SK-MEL-5 (cell line): ENCODE measurements at regions not wholly inside any gene's neighbourhood (a gene's known extent, or its start where the extent isn't known, plus 50 kb on each side); places are given as distances from the start of the nearest gene placed in this dataset.

ENCODE experiments used
- DNase-seq: peaks from one replicate; pipeline ENCODE4 v3.0.0-alpha.2; 2016; ENCODE audit warnings: low read depth, low spot score
- in situ Hi-C: cut with HindIII; loops from 2 replicates; pipeline ENCODE4 v1.10.0; 2016; ENCODE audit warnings: low sequenced_read_pairs, high pct_unique_total_duplicates, low pct_unique_long_range_greater_than_20kb

DNA sequence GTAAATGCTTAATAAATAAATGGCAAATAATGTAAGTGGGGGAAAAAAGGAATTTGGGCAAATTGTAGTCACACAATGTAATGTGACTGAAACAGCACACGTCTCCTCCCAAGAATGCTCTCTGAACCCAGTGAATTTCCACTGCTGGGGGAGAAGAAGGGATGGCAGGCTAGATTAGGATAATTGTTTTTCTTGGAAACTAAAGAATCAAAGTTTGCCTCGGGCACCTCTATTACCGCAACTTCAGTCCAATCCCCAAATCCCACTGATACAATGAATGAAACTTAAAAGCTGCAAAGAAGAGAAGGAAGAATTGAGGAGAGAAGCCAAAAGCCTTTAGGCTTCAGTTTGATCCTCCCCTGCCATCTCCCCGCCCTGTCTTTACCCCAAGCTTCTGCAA lies 423.2 kb upstream of the PAPPA start:
- no peak for DNase-seq

DNA sequence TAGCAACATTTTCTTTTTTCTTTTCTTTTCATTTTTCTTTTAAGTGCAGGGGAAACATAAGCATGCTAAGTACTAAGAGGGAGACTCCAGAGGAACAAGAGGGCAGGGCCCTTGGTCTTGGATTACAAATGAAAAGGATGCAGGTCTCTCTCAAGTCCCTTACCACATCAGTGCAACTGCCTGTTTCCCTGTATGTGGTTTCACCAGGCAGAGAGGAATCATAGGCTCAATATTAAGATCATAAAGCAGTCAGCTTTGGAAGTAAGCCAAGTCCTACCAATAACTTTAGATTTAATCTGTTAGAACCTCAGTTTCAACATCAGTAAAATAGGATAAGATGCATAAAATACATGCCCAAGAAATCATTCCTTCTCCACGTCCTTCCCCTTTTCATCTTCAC lies 422.7 kb upstream of the PAPPA start:
- in situ Hi-C loops: no loop called here

More for the DNA sequence above, 423.2 kb upstream of the PAPPA start:
- in situ Hi-C loops: no loop called here

DNA sequence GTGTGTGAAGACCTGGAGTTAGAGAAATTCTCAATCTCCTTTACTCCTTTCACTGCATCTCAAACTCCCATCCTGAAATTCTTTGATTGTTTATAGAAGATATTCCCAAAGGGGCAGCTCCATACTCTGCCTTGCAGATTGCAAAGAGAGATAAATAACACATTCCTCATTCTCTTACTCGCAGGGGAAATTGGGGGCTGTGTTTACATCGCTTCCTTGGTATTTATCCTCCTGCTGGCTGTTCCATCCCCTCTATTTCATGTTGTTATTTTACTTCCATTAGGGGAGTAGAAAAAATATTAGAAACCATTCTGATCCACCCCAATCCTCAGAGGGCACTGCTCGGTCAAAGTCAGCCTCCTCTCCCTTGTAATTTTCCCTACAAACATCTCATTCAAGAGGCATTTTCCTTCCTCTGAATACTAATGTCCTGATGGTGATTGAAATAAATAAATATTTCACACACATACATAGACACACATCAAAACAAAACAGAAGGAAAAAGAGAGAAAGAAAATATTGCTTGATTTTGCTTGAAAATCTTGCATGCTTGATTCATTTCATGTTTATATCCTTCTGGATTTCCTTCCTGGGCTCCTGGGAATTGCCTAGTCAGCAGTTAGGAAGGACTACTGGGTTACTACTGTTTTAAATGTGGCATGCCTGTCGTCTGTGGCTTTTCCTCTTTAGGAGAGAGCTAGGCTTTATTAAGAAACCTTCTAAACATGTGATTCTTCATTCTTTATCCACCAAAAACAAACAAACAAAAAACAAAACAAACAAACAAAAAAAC lies 420.1 kb upstream of the PAPPA start:
- DNase-seq: no peak
- in situ Hi-C loops: no loop called here

More for the DNA sequence above, 422.7 kb upstream of the PAPPA start:
- DNase-seq: no peak

DNA sequence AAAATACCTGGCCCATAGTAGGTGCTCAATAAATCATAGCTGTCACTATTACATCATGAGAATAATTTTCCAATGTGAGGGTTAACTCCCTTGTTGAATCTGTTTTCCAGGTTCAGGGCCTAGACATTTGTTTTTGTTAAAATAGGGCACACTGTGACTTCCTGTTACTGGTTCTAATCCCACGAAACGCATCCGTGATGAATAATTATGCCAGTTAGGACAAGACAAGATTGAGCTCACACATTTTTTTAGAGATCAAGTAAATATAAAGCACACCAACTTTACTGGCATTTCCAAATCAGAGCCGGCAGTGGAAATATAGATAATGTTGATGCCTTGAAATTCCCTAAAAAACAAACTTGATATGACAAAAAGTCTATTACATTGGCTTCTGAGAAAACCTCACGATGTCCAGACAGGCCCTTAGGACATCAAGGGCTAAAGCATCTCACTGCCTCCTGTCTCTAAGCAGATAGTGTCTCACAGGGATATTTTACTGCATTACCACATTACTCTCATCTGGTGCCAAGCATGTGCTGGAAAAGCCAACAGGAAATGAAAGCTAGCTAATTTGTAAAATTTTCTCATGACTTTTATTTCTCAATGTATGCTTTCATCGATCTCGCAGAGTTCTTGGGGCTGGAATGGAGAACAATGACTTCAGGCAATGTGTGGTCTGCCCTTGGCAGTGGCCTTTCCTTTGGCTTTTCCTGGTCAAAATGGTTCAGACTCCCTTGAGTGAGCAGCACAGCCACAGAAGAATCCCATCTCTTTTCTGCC lies 414.3 kb upstream of the PAPPA start:
- peak; percentile 84 for DNase-seq
- in situ Hi-C loops: no loop called here

DNA sequence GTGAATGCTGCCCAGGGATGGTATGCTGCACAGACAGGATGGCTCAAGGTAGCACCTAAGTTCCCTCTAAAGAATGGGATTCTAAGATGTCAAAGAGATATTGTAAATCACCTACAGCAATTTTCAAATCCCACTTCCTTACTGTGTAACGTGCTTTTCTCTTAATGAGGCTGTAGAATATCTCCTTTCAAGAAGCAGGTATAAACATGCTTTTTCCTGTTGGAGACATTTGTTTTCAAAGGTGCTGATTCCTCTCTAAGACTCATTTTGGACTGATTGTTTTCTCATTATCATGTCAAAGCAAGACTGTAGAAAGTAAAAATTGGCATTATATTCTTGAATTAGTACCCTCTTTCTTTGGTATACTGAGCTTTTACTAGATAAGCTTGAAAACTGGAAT lies 412.6 kb upstream of the PAPPA start:
- in situ Hi-C loops: no loop called here
- no peak for DNase-seq

DNA sequence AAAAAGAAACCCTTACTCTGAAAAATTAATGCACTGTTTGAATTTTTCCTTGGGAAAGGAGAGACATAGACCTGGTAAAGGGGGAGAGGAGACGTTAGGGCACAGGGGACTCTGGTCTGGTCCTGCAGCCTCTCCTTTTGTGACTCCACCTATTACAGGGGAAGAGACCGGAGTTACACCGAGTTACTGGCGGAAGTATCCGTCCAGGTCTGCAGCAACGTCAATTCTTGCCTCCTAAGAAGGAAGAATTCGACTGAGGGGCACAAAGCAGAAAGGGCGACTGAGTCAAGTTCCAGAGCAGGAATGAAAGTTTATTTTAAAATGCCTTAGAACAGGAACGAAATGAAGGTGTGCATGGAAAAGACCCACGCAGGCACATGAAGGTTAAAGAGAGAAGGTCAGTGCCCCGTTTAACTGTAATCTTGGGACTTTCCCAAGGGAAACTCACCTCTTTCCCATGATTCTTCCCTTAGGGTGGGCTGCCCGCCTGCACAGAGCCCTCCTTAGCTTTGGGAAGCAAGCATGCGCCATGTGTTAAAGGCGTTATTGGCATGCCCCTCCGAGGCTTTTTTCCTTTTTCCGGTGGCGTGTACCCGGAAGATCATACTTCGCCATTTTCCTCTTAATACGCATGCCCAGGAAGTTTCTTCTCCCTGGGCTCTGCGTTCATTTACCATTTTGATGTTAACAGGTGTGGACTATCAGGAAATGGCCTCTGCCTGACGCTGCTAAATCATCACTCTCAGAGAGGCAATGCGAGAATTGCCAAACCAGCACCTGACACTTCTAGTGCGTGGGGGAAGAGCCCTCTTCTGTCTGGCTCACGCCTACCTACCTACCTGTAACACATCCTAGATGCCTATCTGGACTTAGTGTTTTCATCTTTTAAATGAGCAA lies 409.6 kb upstream of the PAPPA start:
- in situ Hi-C loops: no loop called here
- no peak for DNase-seq

DNA sequence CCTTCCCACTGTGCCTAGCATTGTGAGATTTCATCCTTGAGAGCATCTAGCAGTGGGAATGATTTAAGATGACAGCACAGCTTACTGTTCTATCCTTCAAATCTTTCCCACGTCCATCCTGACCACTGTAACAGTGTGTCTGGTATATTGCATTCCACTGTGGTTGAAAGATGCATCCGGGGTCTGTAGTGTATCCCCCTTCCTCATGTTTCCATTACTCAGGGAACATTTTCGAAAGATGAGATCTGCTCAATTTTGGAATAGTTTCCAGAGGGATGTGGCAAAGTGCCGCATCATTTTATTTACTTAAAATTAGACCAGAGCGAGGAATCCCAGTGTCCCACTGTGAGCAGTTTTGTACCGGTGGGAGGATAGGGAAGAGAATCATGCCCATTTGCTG lies 407.1 kb upstream of the PAPPA start:
- in situ Hi-C loops: no loop called here
- DNase-seq: no peak

DNA sequence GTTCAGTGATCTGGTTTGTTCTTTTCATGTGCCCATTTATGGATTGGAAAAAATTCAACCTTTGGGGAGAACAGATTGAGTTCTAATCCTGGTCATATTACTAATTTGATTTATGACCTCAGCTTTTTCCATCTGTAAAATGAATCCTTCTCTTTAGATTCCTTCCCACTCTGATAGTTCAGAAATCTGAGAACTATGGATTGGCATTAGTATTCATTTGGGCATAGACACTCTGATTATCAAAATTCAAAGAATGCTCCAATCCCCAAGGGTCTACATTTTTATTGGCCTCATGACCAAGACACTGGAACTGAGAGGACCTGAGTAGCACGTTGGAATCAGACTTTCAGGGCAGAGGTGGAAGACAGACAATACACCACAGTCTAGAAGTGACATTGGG lies 405.9 kb upstream of the PAPPA start:
- in situ Hi-C loops: no loop called here
- DNase-seq: no peak

DNA sequence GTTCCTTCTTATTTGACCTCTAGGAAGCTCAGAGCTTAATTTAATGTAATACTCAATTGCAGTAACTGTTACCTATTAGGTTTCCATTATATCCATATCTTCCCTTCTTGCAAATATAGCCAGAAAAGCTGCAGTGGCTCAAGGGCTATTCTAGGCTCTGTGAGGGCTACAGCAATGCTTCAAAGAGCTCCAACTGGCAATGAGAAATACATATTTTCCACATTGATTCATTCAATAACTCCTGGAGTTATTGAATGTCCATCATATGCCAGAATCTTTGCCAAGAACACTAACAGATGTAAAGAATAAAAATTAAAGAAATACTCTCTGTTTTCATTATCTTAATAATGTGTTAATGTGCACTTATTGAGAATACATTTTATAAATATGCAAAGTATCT lies 396.9 kb upstream of the PAPPA start:
- in situ Hi-C loops: no loop called here
- DNase-seq: no peak

DNA sequence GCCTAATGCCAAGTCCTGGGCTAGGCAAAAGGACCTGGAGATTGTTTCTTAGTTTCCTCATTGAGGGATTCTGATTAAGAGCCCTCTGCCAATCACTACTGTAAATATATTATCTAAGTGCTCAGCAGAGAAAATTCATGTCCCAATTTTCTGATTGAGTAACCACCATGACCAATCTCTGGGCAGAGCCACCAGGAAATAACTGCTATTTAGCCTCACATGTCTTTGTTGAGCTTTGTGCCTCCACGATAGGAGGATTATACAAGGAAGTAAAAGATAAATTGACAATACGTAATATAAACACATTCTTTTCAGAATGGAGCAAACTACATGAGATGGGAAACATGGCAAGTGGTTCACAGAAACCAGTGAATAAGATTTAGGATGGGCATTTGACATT lies 396.1 kb upstream of the PAPPA start:
- in situ Hi-C loops: no loop called here
- no peak for DNase-seq

DNA sequence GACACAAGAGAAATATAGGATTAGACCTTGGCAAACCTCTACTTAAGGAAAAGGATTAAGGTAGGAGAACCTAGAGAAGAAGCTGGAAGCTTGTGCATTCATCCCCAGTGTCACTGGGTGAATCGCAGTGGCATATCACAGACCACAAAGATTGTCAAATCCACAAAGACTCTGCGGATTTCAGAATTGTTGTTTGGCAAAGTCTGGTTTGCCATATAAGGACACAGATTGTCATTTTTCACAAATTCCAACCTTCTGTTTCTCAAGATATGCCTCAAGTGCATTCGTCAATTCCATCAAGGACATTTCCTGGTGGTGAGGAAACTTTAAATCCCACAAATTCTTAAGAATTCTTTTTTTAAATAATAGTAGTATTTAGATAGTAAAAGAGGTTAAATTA lies 395.1 kb upstream of the PAPPA start:
- DNase-seq: no peak
- in situ Hi-C loops: no loop called here

DNA sequence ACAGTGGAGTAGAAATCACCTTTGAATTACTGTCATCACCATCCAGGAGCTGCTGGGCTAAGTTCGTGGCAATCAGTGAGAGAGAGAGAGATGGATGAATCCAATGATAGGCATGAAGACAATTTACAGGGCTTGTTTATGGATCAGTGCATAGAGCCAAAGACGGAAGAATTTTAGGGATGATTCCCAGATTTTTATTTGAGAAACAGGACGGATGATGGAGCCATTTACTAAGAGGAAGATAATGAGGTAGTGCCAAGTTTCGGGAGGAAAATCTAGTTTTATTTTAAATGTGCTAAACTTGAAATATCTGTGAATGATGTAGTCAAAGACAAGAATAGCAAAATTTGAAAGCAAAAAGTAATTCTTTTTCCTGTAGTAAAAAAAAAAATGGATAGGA lies 394.2 kb upstream of the PAPPA start:
- in situ Hi-C loops: no loop called here
- DNase-seq: no peak

DNA sequence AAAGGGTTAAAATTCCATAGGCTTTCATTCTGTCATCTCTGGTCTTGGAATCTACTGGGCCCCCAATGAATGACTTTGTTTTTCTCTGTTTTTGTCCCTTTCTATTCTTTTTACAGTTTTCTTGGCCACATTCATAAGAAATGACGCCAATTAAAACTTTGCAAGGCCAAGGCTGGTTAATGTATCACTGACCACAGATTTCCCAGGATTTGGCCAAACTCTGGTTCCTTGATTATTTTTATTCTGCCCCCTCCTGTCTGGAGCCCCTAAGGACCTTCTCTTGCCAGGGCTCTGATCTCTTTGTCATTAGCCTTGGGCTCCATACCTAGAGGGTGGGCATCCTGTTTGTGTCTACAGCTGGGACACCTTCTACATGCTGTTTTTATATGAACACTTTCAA lies 388.9 kb upstream of the PAPPA start:
- DNase-seq: no peak
- in situ Hi-C loops: no loop called here

DNA sequence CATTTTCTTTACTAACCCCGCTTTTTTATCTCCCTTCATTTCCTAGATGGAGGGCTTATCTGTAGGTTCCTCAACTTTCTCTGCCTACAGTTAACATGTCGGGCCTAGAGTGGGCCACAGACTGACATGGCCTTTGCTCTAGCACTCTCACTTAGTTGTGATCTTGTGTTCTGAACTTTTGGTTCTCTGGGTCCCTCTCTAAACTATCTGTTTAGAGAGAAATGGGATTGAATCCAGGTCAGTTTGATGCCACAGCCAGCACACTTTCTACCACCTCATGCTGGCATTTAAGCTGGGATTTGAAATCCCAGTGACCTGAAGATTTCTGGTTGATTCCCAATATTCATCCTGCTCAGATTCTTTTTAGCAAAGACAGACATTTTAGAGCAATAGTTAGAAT lies 388.5 kb upstream of the PAPPA start:
- in situ Hi-C loops: no loop called here
- no peak for DNase-seq

DNA sequence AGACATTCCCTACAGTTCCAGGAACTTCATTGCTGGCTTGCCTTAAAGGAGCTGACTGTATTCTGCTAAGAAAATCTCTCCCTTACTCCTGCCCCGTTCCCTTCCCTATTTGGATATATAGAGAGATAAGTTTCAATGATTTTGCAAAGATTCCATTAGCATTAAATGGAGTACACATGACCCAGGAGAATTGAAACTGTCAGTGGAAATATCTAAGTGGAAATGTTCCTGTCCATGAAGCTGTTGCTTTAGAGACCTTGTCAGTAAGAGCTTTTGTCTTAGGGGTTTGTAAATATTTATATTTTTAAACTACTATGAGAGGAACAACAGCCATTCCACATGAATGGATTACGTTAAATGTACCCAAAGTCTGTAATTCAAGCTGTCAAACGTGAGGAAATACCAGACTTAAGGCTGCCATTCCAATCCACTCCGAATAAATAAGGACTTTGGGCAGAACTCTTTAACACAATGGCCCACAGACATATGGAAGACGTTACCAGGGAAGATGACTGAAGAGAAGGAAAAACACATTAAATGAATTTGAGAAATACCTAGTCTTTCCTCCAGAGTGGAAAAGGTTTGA lies 387.1 kb upstream of the PAPPA start:
- in situ Hi-C loops: no loop called here

DNA sequence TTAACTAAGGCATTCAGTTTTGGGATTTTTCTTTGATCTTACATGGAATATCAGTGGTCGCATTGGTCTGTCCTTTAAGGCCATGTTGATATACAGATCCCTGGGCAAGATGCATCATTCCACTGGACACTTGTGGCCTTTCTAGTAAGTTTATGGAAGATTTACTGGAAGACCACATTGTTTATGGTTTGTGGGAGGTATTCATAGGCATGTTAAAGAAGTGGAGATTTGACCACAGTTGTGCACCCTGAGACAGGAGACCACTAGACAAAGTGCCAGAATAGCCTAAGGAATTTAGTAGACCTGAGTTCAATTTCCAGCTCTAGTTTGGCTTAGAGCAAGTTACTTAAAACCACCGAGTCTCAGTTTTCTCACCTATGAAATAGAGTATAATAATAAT lies 383.1 kb upstream of the PAPPA start:
- DNase-seq: no peak
- in situ Hi-C loops: no loop called here

More for the DNA sequence above, 387.1 kb upstream of the PAPPA start:
- no peak for DNase-seq

DNA sequence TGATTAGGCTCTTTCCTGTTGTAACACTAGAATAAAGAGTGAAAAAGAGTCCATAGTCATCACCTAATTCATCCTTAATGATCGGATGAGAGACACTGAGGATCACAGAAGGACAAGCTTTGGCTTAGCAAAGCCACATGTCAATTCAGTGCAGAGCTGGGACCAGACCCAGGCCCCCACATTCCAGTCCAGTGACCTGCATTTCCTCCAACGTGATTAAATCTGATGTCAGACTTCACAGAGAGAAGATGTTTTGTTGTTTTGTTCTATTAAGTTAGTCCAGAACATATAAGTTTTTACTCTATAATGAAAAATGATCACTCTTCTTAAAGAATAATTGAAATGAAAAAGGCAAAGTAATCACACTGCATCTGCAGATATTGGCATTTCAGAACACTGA lies 377.9 kb upstream of the PAPPA start:
- in situ Hi-C loops: no loop called here

DNA sequence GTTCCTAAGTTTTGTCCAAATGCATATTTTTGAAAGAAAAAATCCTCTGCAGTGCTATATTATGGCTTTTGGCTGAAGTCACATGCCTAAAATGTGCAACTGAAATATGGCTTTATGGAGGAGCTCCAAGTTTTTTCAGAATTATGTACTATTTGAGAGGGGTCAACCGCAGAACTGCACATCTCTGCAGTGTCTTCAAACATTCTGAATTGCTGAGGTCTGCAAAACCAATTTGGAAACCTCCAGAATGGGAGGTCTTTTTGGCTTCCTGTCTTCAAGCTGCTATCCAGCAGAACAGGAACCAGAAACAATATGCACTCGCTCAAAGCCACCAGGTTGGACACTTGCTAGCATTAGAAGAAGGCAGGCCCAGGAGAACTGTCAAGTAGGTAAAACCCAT lies 376.0 kb upstream of the PAPPA start:
- DNase-seq: no peak
- in situ Hi-C loops: no loop called here

More for the DNA sequence above, 377.9 kb upstream of the PAPPA start:
- DNase-seq: no peak
